HG03103 (cell line): ENCODE measurements at regions not wholly inside any gene's neighbourhood (a gene's known extent, or its start where the extent isn't known, plus 50 kb on each side); places are given as distances from the start of the nearest gene placed in this dataset.

ENCODE experiments used
- ATAC-seq: cut with Tn5 transposase; IDR thresholded peaks from one replicate; pipeline ENCODE4 v1.9.1; 2021; ENCODE audit warnings: low read depth; ENCODE audit not compliant: unreplicated experiment

GRCh38 chr17:413706-414380 is 61.2 kb upstream of the RPH3AL start:
- ATAC-seq: no peak

GRCh38 chr17:413016-413350 is 60.4 kb upstream of the RPH3AL start:
- ATAC-seq: no peak

GRCh38 chr17:412211-413015 is 59.8 kb upstream of the RPH3AL start:
- no peak for ATAC-seq

GRCh38 chr17:411421-412120 is 59.0 kb upstream of the RPH3AL start:
- ATAC-seq: no peak

- ATAC-seq: no peak
Observed at GRCh38 chr17:410543-411401, 58.2 kb upstream of the RPH3AL start.

GRCh38 chr17:409848-410542 is 57.4 kb upstream of the RPH3AL start:
- ATAC-seq: peak; percentile 91

GRCh38 chr17:409308-409847 is 56.8 kb upstream of the RPH3AL start:
- ATAC-seq: no peak

GRCh38 chr17:404703-405102 is 52.1 kb upstream of the RPH3AL start:
- no peak for ATAC-seq
